ENCODE measurements at regions not wholly inside any gene's neighbourhood (a gene's known extent, or its start where the extent isn't known, plus 50 kb on each side); places are given as distances from the start of the nearest gene placed in this dataset.

DNA sequence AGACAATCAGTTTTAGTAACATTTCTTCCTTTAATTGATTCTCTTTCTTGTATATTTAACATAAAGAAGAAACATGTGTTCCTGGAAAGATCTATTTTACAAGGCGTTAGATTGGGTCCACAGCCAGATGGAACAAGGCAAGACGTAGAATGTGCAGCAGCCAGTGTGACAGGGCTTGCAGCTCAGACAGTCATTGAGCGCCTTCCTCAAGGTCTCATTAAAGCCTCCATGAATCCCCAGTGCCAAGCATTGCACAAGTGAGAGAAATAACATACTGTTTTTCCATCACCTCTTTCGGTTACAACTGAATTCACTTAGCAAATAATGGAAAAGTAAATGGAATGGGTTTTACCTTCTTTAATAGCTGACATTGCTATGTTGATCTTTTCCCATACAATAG lies 292.5 kb downstream of the USP46 start:
- DNase-seq (ENCODE audit: low read depth), result no peak
- TF ChIP-seq, protein P1, sequence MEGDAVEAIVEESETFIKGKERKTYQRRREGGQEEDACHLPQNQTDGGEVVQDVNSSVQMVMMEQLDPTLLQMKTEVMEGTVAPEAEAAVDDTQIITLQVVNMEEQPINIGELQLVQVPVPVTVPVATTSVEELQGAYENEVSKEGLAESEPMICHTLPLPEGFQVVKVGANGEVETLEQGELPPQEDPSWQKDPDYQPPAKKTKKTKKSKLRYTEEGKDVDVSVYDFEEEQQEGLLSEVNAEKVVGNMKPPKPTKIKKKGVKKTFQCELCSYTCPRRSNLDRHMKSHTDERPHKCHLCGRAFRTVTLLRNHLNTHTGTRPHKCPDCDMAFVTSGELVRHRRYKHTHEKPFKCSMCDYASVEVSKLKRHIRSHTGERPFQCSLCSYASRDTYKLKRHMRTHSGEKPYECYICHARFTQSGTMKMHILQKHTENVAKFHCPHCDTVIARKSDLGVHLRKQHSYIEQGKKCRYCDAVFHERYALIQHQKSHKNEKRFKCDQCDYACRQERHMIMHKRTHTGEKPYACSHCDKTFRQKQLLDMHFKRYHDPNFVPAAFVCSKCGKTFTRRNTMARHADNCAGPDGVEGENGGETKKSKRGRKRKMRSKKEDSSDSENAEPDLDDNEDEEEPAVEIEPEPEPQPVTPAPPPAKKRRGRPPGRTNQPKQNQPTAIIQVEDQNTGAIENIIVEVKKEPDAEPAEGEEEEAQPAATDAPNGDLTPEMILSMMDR (IDR thresholded peaks at IDR 0.05; ENCODE audit: low read depth, low read length, missing control alignments), result no peak
- H3K4me3 ChIP-seq (ENCODE audit: low read depth, low read length), result no peak overlapping the region

DNA sequence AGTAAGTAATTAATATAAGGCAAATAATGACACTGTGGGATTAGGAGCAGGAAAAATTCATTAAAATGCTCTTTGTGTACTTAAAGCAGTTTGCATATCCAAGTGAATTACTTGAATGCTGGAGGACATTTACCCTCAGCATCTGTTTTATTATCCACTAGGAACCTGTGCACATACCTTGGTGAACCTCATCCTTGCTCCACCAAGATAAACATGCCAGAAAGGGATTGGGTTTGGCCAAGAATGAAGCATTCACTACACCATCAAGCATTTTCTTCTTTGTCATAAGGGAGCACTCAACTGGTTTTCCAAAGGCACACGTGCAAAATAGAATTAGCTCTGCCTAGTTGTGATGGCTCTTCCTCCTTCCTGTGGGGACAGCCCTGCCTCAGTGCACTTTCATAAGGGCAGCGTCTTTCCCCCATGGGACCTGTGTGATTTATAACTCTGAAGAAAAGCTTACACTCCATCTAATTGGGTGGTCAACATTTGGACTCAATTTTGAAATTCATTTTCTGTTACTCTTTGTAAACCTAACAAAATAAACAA lies 291.7 kb downstream of the USP46 start:
- no peak for DNase-seq (ENCODE audit: low read depth)
- TF ChIP-seq, protein P1 (IDR thresholded peaks at IDR 0.05; ENCODE audit: low read depth, low read length, missing control alignments), result no peak
- H3K4me3 ChIP-seq (ENCODE audit: low read depth, low read length), result no peak overlapping the region

DNA sequence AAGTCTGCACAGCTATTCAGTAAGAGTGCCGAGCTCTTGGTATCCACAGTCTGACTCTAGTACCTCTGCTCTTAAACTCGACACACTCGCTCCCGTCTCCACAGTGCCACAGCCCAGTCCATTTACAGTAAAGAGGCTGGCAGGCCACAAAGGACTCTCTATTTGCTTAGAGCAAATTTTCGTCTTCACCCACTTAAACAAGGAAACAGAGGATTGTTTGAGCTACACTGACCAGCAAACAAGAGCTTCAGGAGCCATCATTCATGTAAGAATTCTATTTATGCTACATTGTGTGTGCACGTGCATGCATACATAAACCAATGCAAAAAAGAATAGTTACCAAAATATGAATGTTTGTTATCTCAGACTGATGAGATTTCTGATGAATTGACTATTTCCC lies 290.2 kb downstream of the USP46 start:
- DNase-seq (ENCODE audit: low read depth), result no peak
- TF ChIP-seq, protein P1 (IDR thresholded peaks at IDR 0.05; ENCODE audit: low read depth, low read length, missing control alignments), result no peak
- H3K4me3 ChIP-seq (ENCODE audit: low read depth, low read length), result no peak overlapping the region

DNA sequence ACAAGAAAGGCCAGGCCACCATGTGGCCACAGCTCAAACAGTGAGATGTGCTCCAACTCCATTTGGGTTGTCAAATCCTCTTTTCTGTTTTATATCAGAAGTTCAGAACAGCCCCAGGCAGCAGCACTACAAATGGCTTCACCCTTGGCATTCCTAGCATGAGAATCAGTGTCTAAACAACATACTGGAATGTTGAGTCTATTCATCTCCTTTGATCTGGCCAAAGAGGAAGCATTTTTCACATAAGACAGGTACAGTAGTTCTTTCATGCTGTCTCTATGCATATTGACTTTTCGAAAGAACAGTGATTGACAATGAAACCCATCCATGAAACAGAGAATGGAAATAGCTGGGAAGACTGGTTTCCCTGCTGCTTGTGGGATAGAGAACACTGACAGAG lies 289.5 kb downstream of the USP46 start:
- no peak for DNase-seq (ENCODE audit: low read depth)
- TF ChIP-seq, protein P1 (IDR thresholded peaks at IDR 0.05; ENCODE audit: low read depth, low read length, missing control alignments), result no peak
- H3K4me3 ChIP-seq (ENCODE audit: low read depth, low read length), result no peak overlapping the region

DNA sequence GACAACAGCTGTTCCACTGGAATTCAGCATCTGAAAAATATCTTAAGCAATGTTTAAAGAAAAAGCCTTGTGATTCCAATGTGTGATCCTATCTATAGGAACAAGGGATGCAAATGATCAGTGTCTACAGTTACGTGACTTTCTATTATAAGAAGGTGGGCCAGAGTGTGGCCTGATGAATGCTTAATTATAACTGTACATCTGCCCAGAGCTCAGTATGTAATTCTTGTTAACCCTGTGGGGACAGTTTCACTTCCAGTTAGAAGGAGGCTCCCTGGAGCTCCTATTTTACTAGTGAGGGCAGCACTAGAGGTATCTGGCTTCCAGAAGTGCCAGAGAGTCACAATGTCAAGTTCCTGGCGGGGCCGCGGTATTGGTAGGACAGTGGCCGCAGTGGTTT lies 288.5 kb downstream of the USP46 start:
- TF ChIP-seq, protein P1 (IDR thresholded peaks at IDR 0.05; ENCODE audit: low read depth, low read length, missing control alignments), result no peak
- H3K4me3 ChIP-seq (ENCODE audit: low read depth, low read length), result no peak overlapping the region

DNA sequence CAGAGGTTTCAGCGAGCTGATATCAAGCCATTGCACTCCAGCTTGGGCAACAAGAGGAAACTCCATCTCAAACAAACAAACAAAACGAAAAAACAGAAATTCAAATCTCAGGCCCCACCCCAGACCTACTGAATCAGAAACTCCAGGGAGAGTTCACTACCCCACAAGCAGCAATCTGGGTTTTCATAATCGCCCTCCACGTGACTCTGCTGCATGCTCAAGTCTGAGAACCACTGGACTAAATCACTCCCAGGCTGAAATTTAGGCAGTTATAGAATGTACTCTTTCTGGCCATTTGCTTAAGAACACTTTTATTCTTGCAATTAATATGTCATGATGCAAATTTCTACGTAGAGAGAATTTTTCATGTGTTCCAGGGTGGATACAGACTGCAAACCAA lies 287.3 kb downstream of the USP46 start:
- no peak for DNase-seq (ENCODE audit: low read depth)
- TF ChIP-seq, protein P1 (IDR thresholded peaks at IDR 0.05; ENCODE audit: low read depth, low read length, missing control alignments), result no peak
- H3K4me3 ChIP-seq (ENCODE audit: low read depth, low read length), result no peak overlapping the region

More for the DNA sequence above, 288.5 kb downstream of the USP46 start:
- no peak for DNase-seq (ENCODE audit: low read depth)

DNA sequence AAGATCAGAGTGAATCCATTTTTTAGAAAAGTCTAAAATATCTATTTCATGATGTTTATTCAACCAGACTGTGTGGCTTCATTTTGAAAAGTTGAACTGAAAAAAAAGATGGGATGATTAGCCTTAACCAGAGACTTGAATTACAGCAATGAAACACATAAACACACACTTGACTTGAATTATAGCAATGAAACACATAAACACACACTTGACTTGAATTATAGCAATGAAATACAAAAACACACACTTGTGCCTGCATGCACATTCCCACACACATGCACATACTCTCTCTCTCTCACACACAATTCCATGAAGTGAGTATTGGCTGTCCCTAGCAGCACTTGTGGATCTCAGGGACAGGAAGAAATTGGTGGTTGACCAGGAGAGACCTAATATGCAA lies 286.8 kb downstream of the USP46 start:
- H3K4me3 ChIP-seq (ENCODE audit: low read depth, low read length), result no peak overlapping the region
- no peak for DNase-seq (ENCODE audit: low read depth)
- TF ChIP-seq, protein P1 (IDR thresholded peaks at IDR 0.05; ENCODE audit: low read depth, low read length, missing control alignments), result no peak
